K562 (cell line): ENCODE measurements at regions not wholly inside any gene's neighbourhood (a gene's known extent, or its start where the extent isn't known, plus 50 kb on each side); places are given as distances from the start of the nearest gene placed in this dataset.

Source experiments
- BRCA1 ChIP-seq, 2 experiments: fragments of 450-650 bp in 1 of 2; sonication (generic) in 1 of 2; formaldehyde crosslinking in 1 of 2; IDR thresholded peaks; 2 replicates each; pipeline versions ENCODE4 v1.5.0 to v1.6.1; 2017 to 2020; ENCODE audit warnings: mild to moderate bottlenecking in 1 of 2, missing genetic modification reagents in 1 of 2
- CBX1 ChIP-seq: sonication (generic); IDR thresholded peaks from 2 replicates; pipeline ENCODE4 v1.6.1; 2016; ENCODE audit warnings: antibody characterized with exemption, low read depth, mild to moderate bottlenecking
- CBX2 ChIP-seq: fragments of 200-600 bp; sonication (generic); IDR thresholded peaks from one replicate; pipeline ENCODE4 v1.6.1; 2012; ENCODE audit warnings: mild to moderate bottlenecking, low read length, inconsistent platforms; ENCODE audit not compliant: insufficient read depth, poor library complexity, severe bottlenecking
- EHMT2 ChIP-seq: fragments of 450-650 bp; IDR thresholded peaks from 2 replicates; pipeline ENCODE4 v1.6.1; 2018; ENCODE audit warnings: antibody characterized with exemption
- ELF4 ChIP-seq: fragments of 450-650 bp; formaldehyde crosslinking; IDR thresholded peaks from 2 replicates; pipeline ENCODE4 v1.4.0; 2022; ENCODE audit warnings: missing genetic modification characterization
- FOXK2 ChIP-seq, 2 experiments: fragments of 450-650 bp; IDR thresholded peaks in 1 of 2; conservative IDR thresholded peaks in 1 of 2; 2 replicates each; pipeline ENCODE4 v1.6.1; 2016; ENCODE audit warnings: low read depth in 2 of 2, mild to moderate bottlenecking in 1 of 2
- HCFC1 ChIP-seq: IDR thresholded peaks from 2 replicates; pipeline ENCODE4 v1.6.1; 2012; ENCODE audit warnings: low read depth, low read length, improper control_type of control experiment
- JUNB ChIP-seq: fragments of 450-650 bp; formaldehyde crosslinking; conservative IDR thresholded peaks from 2 replicates; pipeline ENCODE4 v1.4.0; 2020; ENCODE audit warnings: mild to moderate bottlenecking
- KLF1 ChIP-seq: fragments of 450-650 bp; IDR thresholded peaks from 2 replicates; pipeline ENCODE4 v1.6.1; 2016; ENCODE audit warnings: missing genetic modification characterization, missing compliant biosample characterization
- LCOR ChIP-seq: sonication (generic); formaldehyde crosslinking; IDR thresholded peaks from 2 replicates; pipeline ENCODE4 v1.8.0; 2022; ENCODE audit warnings: mild to moderate bottlenecking, missing genetic modification reagents
- MAFF ChIP-seq: IDR thresholded peaks from 2 replicates; pipeline ENCODE4 v1.6.1; 2012; ENCODE audit warnings: low read length, improper control_type of control experiment
- MCM2 ChIP-seq: fragments of 450-650 bp; IDR thresholded peaks from 2 replicates; pipeline ENCODE4 v1.6.1; 2017; ENCODE audit warnings: low read depth, mild to moderate bottlenecking
- NCOA4 ChIP-seq: fragments of 450-650 bp; IDR thresholded peaks from 2 replicates; pipeline ENCODE4 v1.6.1; 2018; ENCODE audit warnings: mild to moderate bottlenecking; ENCODE audit not compliant: partially characterized antibody
- NFIC ChIP-seq: fragments of 450-650 bp; IDR thresholded peaks from 2 replicates; pipeline ENCODE4 v1.6.1; 2017; ENCODE audit warnings: mild to moderate bottlenecking, inconsistent platforms
- POLR2A ChIP-seq: fragments of 450-650 bp; conservative IDR thresholded peaks from 2 replicates; pipeline ENCODE4 v1.6.1; 2016
- RB1 ChIP-seq: fragments of 450-650 bp; IDR thresholded peaks from 2 replicates; pipeline ENCODE4 v1.6.1; 2017; ENCODE audit warnings: low read depth, mild to moderate bottlenecking
- RBM17 ChIP-seq: fragments of 200-400 bp; formaldehyde crosslinking; IDR thresholded peaks from 2 replicates; pipeline ENCODE4 v1.6.1; 2017; ENCODE audit warnings: low read depth, mild to moderate bottlenecking, low read length, borderline replicate concordance
- SMARCA5 ChIP-seq: fragments of 450-650 bp; IDR thresholded peaks from 2 replicates; pipeline ENCODE4 v1.6.1; 2016
- SREBF2 ChIP-seq: sonication (generic); formaldehyde crosslinking; IDR thresholded peaks from 2 replicates; pipeline ENCODE4 v1.4.0; 2020; ENCODE audit warnings: mild to moderate bottlenecking, missing genetic modification reagents
- TARDBP ChIP-seq: fragments of 450-650 bp; IDR thresholded peaks from 2 replicates; pipeline ENCODE4 v1.6.1; 2016
- THAP12 ChIP-seq: fragments of 250-450 bp; sonication (Bioruptor Pico); IDR thresholded peaks from 2 replicates; pipeline ENCODE4 v1.9.0; 2021; ENCODE audit warnings: mild to moderate bottlenecking, inconsistent platforms
- ZC3H8 ChIP-seq: fragments of 450-650 bp; IDR thresholded peaks from 2 replicates; pipeline ENCODE4 v1.6.1; 2017
- ZFX ChIP-seq: sonication (generic); formaldehyde crosslinking; IDR thresholded peaks from 2 replicates; pipeline ENCODE4 v1.8.0; 2022; ENCODE audit warnings: mild to moderate bottlenecking, missing genetic modification reagents, moderate library complexity
- ZKSCAN1 ChIP-seq: fragments of 150-350 bp; IDR thresholded peaks from 2 replicates; pipeline ENCODE4 v1.6.1; 2016; ENCODE audit warnings: low read depth, low read length
- ZNF184 ChIP-seq: sonication (generic); formaldehyde crosslinking; IDR thresholded peaks from 2 replicates; pipeline ENCODE4 v1.5.0; 2020; ENCODE audit warnings: missing genetic modification reagents
- ZNF584 ChIP-seq: fragments of 200-800 bp; sonication (Bioruptor generic); IDR thresholded peaks from 2 replicates; pipeline ENCODE4 v1.6.1; 2016; ENCODE audit warnings: low read depth, mild to moderate bottlenecking, missing genetic modification characterization, missing compliant biosample characterization
- ZNF707 ChIP-seq: fragments of 250-450 bp; sonication (Bioruptor Pico); conservative IDR thresholded peaks from 2 replicates; pipeline ENCODE4 v1.8.0; 2022; ENCODE audit warnings: inconsistent platforms, mild to moderate bottlenecking, moderate library complexity
- TF ChIP-seq, protein P1 (sequence below): sonication (generic); formaldehyde crosslinking; IDR thresholded peaks from 2 replicates; pipeline ENCODE4 v1.8.1; 2023; ENCODE audit warnings: mild to moderate bottlenecking, missing genetic modification reagents
- TF ChIP-seq, protein P2 (sequence below): fragments of 250-450 bp; sonication (Bioruptor Pico); IDR thresholded peaks from 2 replicates; pipeline ENCODE4 v1.5.0; 2021

GRCh38 chr15:95170561-95171380, 939.4 kb downstream of the MCTP2 start (continued):
- no peak for TF ChIP-seq ZFX
- no peak for TF ChIP-seq ZNF707 (CRISPR knock-in tag)
- TF ChIP-seq FOXK2 (conservative IDR thresholded peaks at IDR 0.05 in 1 of 2, IDR thresholded peaks at IDR 0.05 in 1 of 2; ENCODE audit: low read depth in 2 of 2) = peak in 1 of 2 experiments; percentile 1; a peak in 1 of 4 replicates
- TF ChIP-seq MAFF = no peak
- TF ChIP-seq KLF1 (tag) = no peak
- no peak for TF ChIP-seq ZNF184 (CRISPR knock-in tag)
- no peak for TF ChIP-seq JUNB
- no peak for TF ChIP-seq ELF4 (CRISPR knock-in tag)
- TF ChIP-seq EHMT2 = no peak
- TF ChIP-seq NFIC = peak; percentile 54
- TF ChIP-seq HCFC1 = no peak
- no peak for TF ChIP-seq CBX1
- TF ChIP-seq THAP12 (CRISPR knock-in tag) = no peak
- TF ChIP-seq POLR2A = no peak
- TF ChIP-seq, protein P1, sequence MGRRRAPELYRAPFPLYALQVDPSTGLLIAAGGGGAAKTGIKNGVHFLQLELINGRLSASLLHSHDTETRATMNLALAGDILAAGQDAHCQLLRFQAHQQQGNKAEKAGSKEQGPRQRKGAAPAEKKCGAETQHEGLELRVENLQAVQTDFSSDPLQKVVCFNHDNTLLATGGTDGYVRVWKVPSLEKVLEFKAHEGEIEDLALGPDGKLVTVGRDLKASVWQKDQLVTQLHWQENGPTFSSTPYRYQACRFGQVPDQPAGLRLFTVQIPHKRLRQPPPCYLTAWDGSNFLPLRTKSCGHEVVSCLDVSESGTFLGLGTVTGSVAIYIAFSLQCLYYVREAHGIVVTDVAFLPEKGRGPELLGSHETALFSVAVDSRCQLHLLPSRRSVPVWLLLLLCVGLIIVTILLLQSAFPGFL (CRISPR knock-in tag) = no peak
- TF ChIP-seq RBM17 = no peak
- TF ChIP-seq BRCA1 (IDR thresholded peaks at IDR 0.05) = no peak
- TF ChIP-seq BRCA1 (CRISPR knock-in tag; IDR thresholded peaks at IDR 0.05) = no peak
- TF ChIP-seq, protein P2, sequence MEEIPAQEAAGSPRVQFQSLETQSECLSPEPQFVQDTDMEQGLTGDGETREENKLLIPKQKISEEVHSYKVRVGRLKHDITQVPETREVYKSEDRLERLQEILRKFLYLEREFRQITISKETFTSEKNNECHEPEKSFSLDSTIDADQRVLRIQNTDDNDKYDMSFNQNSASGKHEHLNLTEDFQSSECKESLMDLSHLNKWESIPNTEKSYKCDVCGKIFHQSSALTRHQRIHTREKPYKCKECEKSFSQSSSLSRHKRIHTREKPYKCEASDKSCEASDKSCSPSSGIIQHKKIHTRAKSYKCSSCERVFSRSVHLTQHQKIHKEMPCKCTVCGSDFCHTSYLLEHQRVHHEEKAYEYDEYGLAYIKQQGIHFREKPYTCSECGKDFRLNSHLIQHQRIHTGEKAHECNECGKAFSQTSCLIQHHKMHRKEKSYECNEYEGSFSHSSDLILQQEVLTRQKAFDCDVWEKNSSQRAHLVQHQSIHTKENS = no peak
- TF ChIP-seq LCOR = peak; percentile 45; the same call in 1 of the 2 replicates
- no peak for TF ChIP-seq SREBF2 (CRISPR knock-in tag)
- TF ChIP-seq ZKSCAN1 = 0 out of 2 replicates have a peak, but pooled peaks have one; percentile 53
- no peak for TF ChIP-seq ZNF584
- no peak for TF ChIP-seq NCOA4
- no peak for TF ChIP-seq TARDBP
- TF ChIP-seq SMARCA5 = no peak
- TF ChIP-seq RB1 = no peak
- no peak for TF ChIP-seq CBX2
- TF ChIP-seq ZC3H8 = no peak
- TF ChIP-seq MCM2 = no peak
